ENCODE measurements at regions not wholly inside any gene's neighbourhood (a gene's known extent, or its start where the extent isn't known, plus 50 kb on each side); places are given as distances from the start of the nearest gene placed in this dataset.

DNA sequence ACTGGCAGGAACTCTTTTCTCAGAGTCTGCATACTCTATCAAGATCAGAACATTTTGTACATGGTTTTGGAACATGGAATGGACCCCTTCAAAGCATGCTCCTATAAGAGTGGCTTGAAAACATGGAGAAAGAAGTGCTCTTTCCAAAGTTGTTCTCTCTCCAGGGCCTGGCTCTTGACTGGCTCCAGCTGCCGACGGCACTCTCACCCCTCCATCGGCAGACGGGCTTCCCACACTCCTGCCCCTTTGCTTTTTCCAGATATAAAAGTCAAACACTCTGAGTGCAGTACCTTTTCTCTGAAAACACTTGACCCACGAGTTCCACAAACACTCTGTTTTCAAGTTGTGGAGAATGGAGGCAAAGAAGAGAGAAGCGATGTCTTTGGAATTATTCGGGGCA, 72.5 kb upstream of the ONECUT1 start:
- DNase-seq: no peak

DNA sequence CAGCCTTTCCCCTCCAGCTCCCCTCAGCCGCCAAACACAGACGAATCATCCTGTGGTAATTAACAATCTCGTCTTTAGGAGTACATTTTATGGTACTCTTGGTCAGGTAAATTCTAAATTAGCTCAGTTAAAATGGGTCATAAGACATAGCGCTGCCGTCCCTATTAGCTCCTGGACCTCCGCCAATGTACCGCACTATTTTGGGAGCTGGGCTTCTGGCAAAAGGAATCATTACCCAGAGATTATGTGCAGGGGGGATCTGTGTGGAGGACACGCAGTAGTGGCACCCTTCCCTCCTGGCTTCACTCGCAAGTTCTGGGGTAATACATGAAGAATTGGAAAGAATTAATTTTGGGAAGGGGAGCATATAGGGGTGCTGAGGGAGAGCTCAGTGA, 68.6 kb upstream of the ONECUT1 start:
- DNase-seq: no peak

DNA sequence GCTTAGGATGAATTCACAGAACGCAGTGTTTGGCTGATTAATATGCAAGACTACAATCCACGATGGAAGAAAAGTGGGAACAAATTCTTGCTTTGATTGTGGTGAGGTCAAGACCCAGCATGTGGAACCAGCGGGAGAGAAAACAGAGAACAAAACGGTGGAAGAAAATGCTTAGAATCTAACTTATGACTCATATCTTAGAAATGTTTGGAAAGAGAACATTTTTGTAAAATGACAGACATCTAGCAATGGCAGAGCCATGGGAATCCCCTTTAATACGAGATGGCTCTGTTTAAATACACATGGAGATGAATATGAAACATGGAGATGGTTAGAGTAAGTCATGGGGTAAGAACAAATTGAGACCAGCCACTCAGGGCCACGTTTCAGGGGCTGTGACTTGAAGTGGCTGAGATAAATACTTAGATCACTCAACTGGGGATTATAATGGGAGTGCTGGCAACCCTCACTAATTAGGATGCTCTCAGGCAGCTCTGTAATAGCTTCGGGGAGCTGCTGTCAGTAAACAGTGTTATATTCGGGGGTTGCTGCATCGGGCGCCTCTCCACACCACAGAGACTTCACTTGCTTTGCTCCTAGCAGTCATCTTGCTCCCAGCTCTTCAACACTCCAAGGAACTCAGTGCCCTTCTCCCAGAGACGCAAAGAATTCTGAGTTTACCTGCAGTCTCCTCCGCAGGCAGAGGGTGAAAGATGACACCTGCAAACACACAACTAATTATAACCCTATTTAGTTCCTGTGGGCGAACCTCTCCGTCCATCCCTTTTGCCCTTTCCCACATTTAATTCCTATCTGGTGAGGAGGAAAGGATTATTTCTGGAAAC, 68.0 kb upstream of the ONECUT1 start:
- DNase-seq: no peak

DNA sequence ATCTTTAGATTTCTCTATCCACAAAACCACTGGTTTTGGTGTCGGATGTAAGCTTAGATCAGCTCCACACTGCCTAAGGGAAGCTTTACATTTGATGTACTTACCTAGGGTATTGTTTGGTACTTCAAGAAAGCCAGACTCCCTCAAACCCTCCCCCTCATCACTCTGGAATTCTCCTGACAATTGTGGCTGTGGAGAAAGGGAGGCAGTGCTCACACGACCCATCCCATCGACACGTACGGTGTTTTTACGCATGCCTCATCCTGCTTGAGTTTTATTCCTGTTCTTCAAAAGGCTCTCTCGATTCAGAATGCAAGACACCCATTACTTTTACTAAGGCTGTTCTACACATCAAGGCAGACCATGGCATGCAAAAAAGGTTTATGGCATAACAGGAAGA, 67.3 kb upstream of the ONECUT1 start:
- no peak for DNase-seq

DNA sequence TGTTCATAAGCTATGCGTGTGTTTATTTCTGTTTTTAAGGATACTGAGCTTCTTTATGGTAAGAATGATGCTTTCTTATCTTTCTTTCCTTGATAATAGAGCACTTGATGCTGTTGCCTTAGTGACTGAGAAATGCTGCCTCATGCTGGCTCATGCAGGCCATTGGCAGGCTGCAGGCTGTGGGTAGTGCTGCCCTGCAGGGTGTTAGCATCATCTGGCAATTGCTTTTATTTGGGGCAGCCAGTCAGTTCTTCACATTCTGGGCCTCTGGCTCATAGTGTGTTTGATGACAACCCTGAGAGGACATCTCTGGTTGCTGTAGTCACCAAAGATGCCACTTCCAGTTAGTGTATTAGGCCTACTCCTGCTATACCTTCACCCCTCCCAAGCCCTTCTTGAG, 66.2 kb upstream of the ONECUT1 start:
- no peak for DNase-seq

DNA sequence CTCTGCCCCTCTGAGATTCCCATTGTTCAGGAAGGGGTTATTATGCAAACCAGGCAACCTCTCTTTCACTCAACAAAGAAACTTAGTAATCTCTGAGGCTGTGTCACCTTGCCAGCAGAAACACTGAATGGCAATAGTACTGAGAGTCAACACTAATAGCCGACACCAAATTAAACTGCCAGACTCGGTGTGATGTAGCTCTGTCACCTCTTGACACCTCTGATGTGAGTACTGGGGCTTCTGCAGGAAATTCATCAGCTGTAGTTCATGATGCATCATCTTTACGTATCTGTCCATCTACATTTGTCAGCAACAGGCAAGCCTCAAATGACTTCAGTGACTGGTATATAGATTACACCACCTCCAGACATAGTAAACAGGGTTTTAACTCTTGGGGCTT, 65.0 kb upstream of the ONECUT1 start:
- DNase-seq: no peak

DNA sequence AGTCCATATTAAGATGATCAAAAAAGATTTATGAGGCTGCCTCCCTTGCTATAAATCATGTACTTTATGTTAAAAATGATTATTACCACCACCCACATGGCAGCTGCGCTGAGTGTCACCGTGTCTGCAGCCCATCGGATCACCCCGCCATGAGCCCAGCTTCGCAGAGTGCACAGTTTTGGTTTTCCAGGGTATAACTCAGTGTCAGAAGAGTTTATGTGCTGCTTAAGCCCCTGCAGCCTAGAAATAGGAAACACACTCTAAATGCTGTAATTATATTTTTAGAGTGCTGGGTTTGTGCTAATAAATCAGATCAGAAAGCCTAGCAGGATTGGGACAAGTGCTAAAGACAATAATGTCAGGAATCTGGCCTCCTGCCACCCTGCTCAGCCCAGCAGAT, 54.7 kb upstream of the ONECUT1 start:
- no peak for DNase-seq
